H9 (cell line): ENCODE measurements at regions not wholly inside any gene's neighbourhood (a gene's known extent, or its start where the extent isn't known, plus 50 kb on each side); places are given as distances from the start of the nearest gene placed in this dataset.

Experiments used
- DNase-seq: peaks from one replicate; pipeline ENCODE4 v3.0.0-alpha.2; 2017
- H2AFZ ChIP-seq: one replicate; pipeline ENCODE4 v1.6.1; 2013; ENCODE audit warnings: mild to moderate bottlenecking, low read length, control low read depth, moderate library complexity
- H2AK5ac ChIP-seq: 2 replicates; pipeline ENCODE4 v1.6.1; 2013; ENCODE audit warnings: low read length, control low read depth, mixed read lengths; ENCODE audit not compliant: insufficient read length
- H2BK120ac ChIP-seq: one replicate; pipeline ENCODE4 v1.6.1; 2013; ENCODE audit warnings: low read depth, mild to moderate bottlenecking, low read length, control low read depth, inconsistent platforms; ENCODE audit not compliant: poor library complexity, severe bottlenecking
- H2BK12ac ChIP-seq: 2 replicates; pipeline ENCODE4 v1.6.1; 2013; ENCODE audit warnings: low read length, control low read depth, mixed read lengths, low read depth; ENCODE audit not compliant: insufficient read length
- H2BK15ac ChIP-seq: 2 replicates; pipeline ENCODE4 v1.6.1; 2013; ENCODE audit warnings: low read depth, low read length, control low read depth
- H2BK20ac ChIP-seq: one replicate; pipeline ENCODE4 v1.6.1; 2013; ENCODE audit warnings: low read depth, mild to moderate bottlenecking, low read length, control low read depth, inconsistent platforms; ENCODE audit not compliant: poor library complexity, severe bottlenecking
- H2BK5ac ChIP-seq: 2 replicates; pipeline ENCODE4 v1.6.1; 2013; ENCODE audit warnings: low read length, control low read depth, mixed read lengths; ENCODE audit not compliant: insufficient read length
- H3K14ac ChIP-seq: 2 replicates; pipeline ENCODE4 v1.6.1; 2013; ENCODE audit warnings: low read length, control low read depth; ENCODE audit not compliant: insufficient read depth
- H3K18ac ChIP-seq: 2 replicates; pipeline ENCODE4 v1.6.1; 2013; ENCODE audit warnings: low read depth, mild to moderate bottlenecking, mixed read lengths, low read length, control low read depth; ENCODE audit not compliant: insufficient read length
- H3K23ac ChIP-seq: 2 replicates; pipeline ENCODE4 v1.6.1; 2013; ENCODE audit warnings: low read length, control low read depth, mixed read lengths, low read depth; ENCODE audit not compliant: insufficient read length
- H3K23me2 ChIP-seq: 2 replicates; pipeline ENCODE4 v1.6.1; 2013; ENCODE audit warnings: low read depth, mild to moderate bottlenecking, mixed read lengths, low read length, control low read depth; ENCODE audit not compliant: insufficient read length, poor library complexity, severe bottlenecking
- H3K27ac ChIP-seq: 2 replicates; pipeline ENCODE4 v1.5.1; 2013; ENCODE audit warnings: low read length, control low read depth, mixed read lengths, low read depth; ENCODE audit not compliant: insufficient read length
- H3K27me3 ChIP-seq: 2 replicates; pipeline ENCODE4 v1.6.1; 2013; ENCODE audit warnings: low read length, control low read depth, inconsistent platforms; ENCODE audit not compliant: insufficient read depth
- H3K4ac ChIP-seq: 2 replicates; pipeline ENCODE4 v1.6.1; 2013; ENCODE audit warnings: low read depth, mild to moderate bottlenecking, control low read depth, inconsistent platforms, low read length, moderate library complexity
- H3K4me1 ChIP-seq: 2 replicates; pipeline ENCODE4 v1.6.1; 2013; ENCODE audit warnings: low read length, control low read depth, inconsistent platforms; ENCODE audit not compliant: insufficient read depth
- H3K4me2 ChIP-seq: 2 replicates; pipeline ENCODE4 v1.6.1; 2013; ENCODE audit warnings: low read length, control low read depth, mixed read lengths; ENCODE audit not compliant: insufficient read length, insufficient read depth
- H3K56ac ChIP-seq: 2 replicates; pipeline ENCODE4 v1.6.1; 2013; ENCODE audit warnings: low read depth, mild to moderate bottlenecking, mixed read lengths, low read length, control low read depth; ENCODE audit not compliant: insufficient read length
- H3K79me1 ChIP-seq: 2 replicates; pipeline ENCODE4 v1.6.1; 2013; ENCODE audit warnings: low read depth, mild to moderate bottlenecking, moderate library complexity, low read length, control low read depth, inconsistent platforms; ENCODE audit not compliant: insufficient read depth, poor library complexity, severe bottlenecking
- H3K79me2 ChIP-seq: 2 replicates; pipeline ENCODE4 v1.6.1; 2013; ENCODE audit warnings: low read length, control low read depth, inconsistent platforms; ENCODE audit not compliant: insufficient read depth
- H3K9ac ChIP-seq: 2 replicates; pipeline ENCODE4 v1.6.1; 2013; ENCODE audit warnings: low read length, control low read depth, mixed read lengths; ENCODE audit not compliant: insufficient read length; ENCODE audit errors: extremely low read depth
- H3K9me3 ChIP-seq: one replicate; pipeline ENCODE4 v1.6.1; 2013; ENCODE audit warnings: low read depth, low read length, inconsistent platforms; ENCODE audit not compliant: control insufficient read depth
- H3T11ph ChIP-seq: one replicate; pipeline ENCODE4 v1.6.1; 2013; ENCODE audit warnings: mild to moderate bottlenecking, low read length, control low read depth, inconsistent platforms
- H4K20me1 ChIP-seq: one replicate; pipeline ENCODE4 v1.6.1; 2013; ENCODE audit not compliant: control insufficient read depth, insufficient read length, insufficient read depth
- H4K5ac ChIP-seq: 2 replicates; pipeline ENCODE4 v1.6.1; 2013; ENCODE audit warnings: low read depth, mild to moderate bottlenecking, mixed read lengths, low read length, control low read depth; ENCODE audit not compliant: insufficient read length
- H4K8ac ChIP-seq: replicated peaks from 2 replicates; pipeline ENCODE4 v1.6.1; 2013; ENCODE audit warnings: low read length, control low read depth, mixed read lengths, low read depth; ENCODE audit not compliant: insufficient read length
- H4K91ac ChIP-seq: 2 replicates; pipeline ENCODE4 v1.6.1; 2013; ENCODE audit warnings: low read depth, mild to moderate bottlenecking, moderate library complexity, mixed read lengths, low read length, control low read depth; ENCODE audit not compliant: insufficient read length
- H3K27ac Mint-ChIP-seq, 3 experiments: 2 replicates in 2 of 3; 3 replicates in 1 of 3; pipeline ENCODE4 v1.8.0; 2020 to 2021; ENCODE audit warnings: mixed read lengths in 3 of 3, mild to moderate bottlenecking in 1 of 3, moderate library complexity in 1 of 3
- H3K27me3 Mint-ChIP-seq: 2 replicates; pipeline ENCODE4 v1.8.0; 2021; ENCODE audit warnings: low read depth, mild to moderate bottlenecking, moderate library complexity, mixed read lengths
- H3K36me3 Mint-ChIP-seq, 3 experiments: 2 replicates in 2 of 3; 3 replicates in 1 of 3; pipeline ENCODE4 v1.8.0; 2020 to 2021; ENCODE audit warnings: low read depth in 3 of 3, mixed read lengths in 3 of 3; ENCODE audit not compliant: insufficient read depth in 1 of 3
- H3K4me1 Mint-ChIP-seq, 2 experiments: 2 replicates each; pipeline ENCODE4 v1.8.0; 2020; ENCODE audit warnings: mixed read lengths in 2 of 2
- H3K4me3 Mint-ChIP-seq, 2 experiments: 2 replicates in 1 of 2; 3 replicates in 1 of 2; pipeline ENCODE4 v1.8.0; 2020 to 2021; ENCODE audit warnings: mild to moderate bottlenecking in 2 of 2, mixed read lengths in 2 of 2, moderate library complexity in 1 of 2
- H3K9me3 Mint-ChIP-seq, 2 experiments: 2 replicates in 1 of 2; 3 replicates in 1 of 2; pipeline ENCODE4 v1.8.0; 2020; ENCODE audit warnings: mild to moderate bottlenecking in 2 of 2, mixed read lengths in 2 of 2, moderate library complexity in 1 of 2
- CTCF ChIP-seq: fragments of 200-600 bp; sonication (generic); conservative IDR thresholded peaks from 3 replicates; pipeline ENCODE4 v1.8.0; 2021; ENCODE audit warnings: antibody characterized with exemption, mild to moderate bottlenecking

- H3K36me3 Mint-ChIP-seq = no peaks in the 10 kb centered on the region
- no peaks in the 10 kb centered on the region for H3K4me1 ChIP-seq
- no peaks in the 10 kb centered on the region for H3K23me2 ChIP-seq
- DNase-seq = no peak
- no peak overlapping the region for H3K9ac ChIP-seq
- H2AFZ ChIP-seq = no peak overlapping the region
- H4K8ac ChIP-seq = no peak overlapping the region
- no peak overlapping the region for H2BK12ac ChIP-seq
- no peak for TF ChIP-seq CTCF
- H3K27me3 Mint-ChIP-seq = no peaks in the 10 kb centered on the region
- no peak overlapping the region for H3K14ac ChIP-seq
- H3T11ph ChIP-seq = no peak overlapping the region
- no peak overlapping the region for H3K4me3 Mint-ChIP-seq
- H3K18ac ChIP-seq = no peak overlapping the region
- no peak overlapping the region for H3K56ac ChIP-seq
- H4K20me1 ChIP-seq = no peaks in the 10 kb centered on the region
- no peak overlapping the region for H3K27ac ChIP-seq
- H3K4me2 ChIP-seq = no peak overlapping the region
- H2BK5ac ChIP-seq = no peak overlapping the region
- H3K23ac ChIP-seq = no peak overlapping the region
- peaks cover 6 to 8% of the 10 kb centered on the region in 2 experiments for H3K4me1 Mint-ChIP-seq
- H3K79me1 ChIP-seq = no peaks in the 10 kb centered on the region
- H3K4ac ChIP-seq = no peak overlapping the region
- no peak overlapping the region for H4K91ac ChIP-seq
- H3K9me3 ChIP-seq = no peaks in the 10 kb centered on the region
- H2BK20ac ChIP-seq = no peak overlapping the region
- no peaks in the 10 kb centered on the region for H3K79me2 ChIP-seq
- H3K27me3 ChIP-seq = no peaks in the 10 kb centered on the region
- H2BK120ac ChIP-seq = no peak overlapping the region
- H4K5ac ChIP-seq = no peak overlapping the region
- H3K9me3 Mint-ChIP-seq = no peaks in the 10 kb centered on the region
- no peak overlapping the region for H3K27ac Mint-ChIP-seq
- no peak overlapping the region for H2BK15ac ChIP-seq
- H2AK5ac ChIP-seq = no peak overlapping the region
Measured at GRCh38 chr3:159057621-159058020, 255.8 kb downstream of the MFSD1 start.
